ENCODE measurements at regions not wholly inside any gene's neighbourhood (a gene's known extent, or its start where the extent isn't known, plus 50 kb on each side); places are given as distances from the start of the nearest gene placed in this dataset.
A peak's percentile ranks its signal among the peaks of the same experiment; 100 is the strongest.

DNA sequence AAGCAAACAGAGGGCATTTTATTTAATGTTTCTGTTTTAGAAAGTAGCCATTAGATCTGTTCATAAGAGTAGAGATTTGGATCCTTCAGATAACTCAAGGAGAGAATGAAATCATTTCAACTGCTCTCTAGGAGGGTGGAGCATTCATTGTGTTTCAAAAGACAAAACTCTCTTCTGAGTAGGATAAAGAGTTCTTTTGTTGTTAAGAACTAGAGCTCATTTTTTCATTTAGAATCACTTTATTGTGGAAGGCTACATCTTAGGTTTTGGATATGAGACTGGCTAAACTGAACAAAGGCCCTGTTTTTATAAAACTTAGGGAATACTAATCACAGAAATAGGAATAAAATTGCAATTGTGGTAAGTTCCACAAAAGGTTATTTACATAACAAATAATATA, 193.9 kb upstream of the PCDH10 start:
- no peaks in the 10 kb centered on the region for H3K36me3 ChIP-seq (ENCODE audit: control insufficient read depth, insufficient read depth, low read length)
- H3K4me1 ChIP-seq (ENCODE audit: control insufficient read depth, insufficient read depth, low read length): no peaks in the 10 kb centered on the region
- DNase-seq: no peak
- H3K27ac ChIP-seq (ENCODE audit: low read length): no peak overlapping the region
- H3K4me3 ChIP-seq (ENCODE audit: low read length): no peak overlapping the region
- no peaks in the 10 kb centered on the region for H3K27me3 ChIP-seq (ENCODE audit: control insufficient read depth, insufficient read depth, low read length)
- H3K9me3 ChIP-seq (replicated peaks; ENCODE audit: control insufficient read depth, low read depth, low read length): peaks cover 14% of the 10 kb centered on the region

DNA sequence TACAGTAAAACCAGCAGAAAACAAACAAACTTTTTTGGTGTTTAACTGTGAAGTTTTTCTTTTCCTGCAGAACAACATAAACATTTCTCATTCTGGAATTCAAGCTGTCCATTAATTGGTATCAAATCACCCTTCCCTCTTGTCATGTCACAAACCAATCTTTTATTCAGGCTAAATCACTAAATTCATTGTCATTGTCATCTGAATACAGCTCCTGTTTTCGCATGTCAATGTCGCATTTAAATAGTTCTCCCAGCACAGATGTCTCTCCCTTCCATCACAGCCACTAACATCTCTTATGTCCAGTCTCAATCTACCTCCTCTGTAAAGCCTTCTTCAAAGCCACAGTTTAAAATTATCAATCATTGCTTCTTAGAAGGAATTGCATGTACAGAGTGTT, 192.1 kb upstream of the PCDH10 start:
- H3K4me3 ChIP-seq (ENCODE audit: low read length): no peak overlapping the region
- no peak for DNase-seq
- no peaks in the 10 kb centered on the region for H3K4me1 ChIP-seq (ENCODE audit: control insufficient read depth, insufficient read depth, low read length)
- WGBS (ENCODE audit: insufficient coverage): 90% methylated on average over 2 of the region's 2 CpGs
- no peaks in the 10 kb centered on the region for H3K36me3 ChIP-seq (ENCODE audit: control insufficient read depth, insufficient read depth, low read length)
- no peak overlapping the region for H3K27ac ChIP-seq (ENCODE audit: low read length)
- H3K9me3 ChIP-seq (replicated peaks; ENCODE audit: control insufficient read depth, low read depth, low read length): peaks cover 19% of the 10 kb centered on the region
- H3K27me3 ChIP-seq (ENCODE audit: control insufficient read depth, insufficient read depth, low read length): no peaks in the 10 kb centered on the region

DNA sequence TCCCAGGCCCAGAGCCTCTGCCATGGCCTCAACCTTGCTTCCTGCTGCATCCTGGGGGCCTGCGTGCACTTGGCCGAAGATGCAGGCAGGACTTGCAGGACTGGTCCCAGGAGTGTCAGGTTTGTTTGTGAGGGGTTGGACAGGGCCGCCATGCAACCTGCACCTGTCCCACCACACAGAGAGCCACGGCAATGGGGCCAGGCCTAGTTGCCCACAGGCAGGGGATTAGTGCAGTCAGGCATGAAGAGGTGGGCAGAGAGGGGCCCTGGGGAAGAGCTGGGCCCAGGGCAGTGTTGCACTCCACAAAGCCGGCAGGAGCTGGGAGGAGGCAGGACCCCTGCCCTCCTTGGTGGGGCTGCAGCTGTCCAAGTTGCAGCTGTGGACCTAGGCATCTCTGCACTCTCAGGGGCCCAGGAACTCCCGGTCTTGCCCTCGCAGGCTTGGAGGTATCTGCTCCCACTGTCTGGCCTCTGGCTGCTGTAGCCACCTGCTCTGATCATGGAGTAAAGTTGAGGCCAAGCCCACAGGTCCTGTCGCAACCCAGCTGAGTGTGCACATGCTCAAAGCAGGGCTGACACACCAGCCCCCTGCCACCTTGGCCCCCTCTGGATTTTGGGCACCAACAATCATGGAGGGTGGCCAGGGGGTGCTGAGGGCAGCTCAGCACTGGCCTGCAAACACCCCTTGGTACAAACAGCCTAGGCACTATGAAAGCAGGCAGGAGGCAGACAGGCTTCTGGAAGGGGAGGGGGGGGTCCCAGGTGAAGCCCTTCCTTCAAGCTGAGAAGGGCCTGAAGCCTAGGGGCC, 190.4 kb upstream of the PCDH10 start:
- Histone ChIP-seq H3K27ac (ENCODE audit: low read length) (no peak overlapping the region), H3K4me3 (ENCODE audit: low read length) (no peak overlapping the region), H3K27me3 (ENCODE audit: control insufficient read depth, insufficient read depth, low read length) (no peaks in the 10 kb centered on the region), H3K36me3 (ENCODE audit: control insufficient read depth, insufficient read depth, low read length) (no peaks in the 10 kb centered on the region), H3K4me1 (ENCODE audit: control insufficient read depth, insufficient read depth, low read length) (no peaks in the 10 kb centered on the region), H3K9me3 (replicated peaks; ENCODE audit: control insufficient read depth, low read depth, low read length) (peaks cover 19% of the 10 kb centered on the region)
- no peak for DNase-seq
- WGBS (ENCODE audit: insufficient coverage): 88% methylated on average over 6 of the region's 8 CpGs

DNA sequence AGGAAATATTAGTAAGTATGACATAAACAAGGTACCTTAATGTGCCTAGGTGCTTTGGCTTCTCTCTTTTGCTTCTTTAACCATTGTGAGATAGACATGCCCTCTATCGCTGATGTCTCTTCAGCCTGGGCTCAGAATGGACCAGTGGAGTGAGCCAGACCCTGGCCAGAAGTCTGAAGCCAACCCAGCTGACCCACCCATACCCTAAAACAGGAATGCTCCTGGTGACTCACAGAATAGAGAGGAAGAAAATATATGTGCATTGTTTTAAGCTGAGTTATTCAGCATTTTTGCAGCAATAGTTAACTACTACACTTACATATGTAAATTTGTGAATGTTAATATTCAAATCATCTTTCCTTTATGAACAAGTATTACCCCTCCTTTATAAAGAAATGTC, 167.5 kb upstream of the PCDH10 start:
- Histone ChIP-seq H3K4me1 (ENCODE audit: control insufficient read depth, insufficient read depth, low read length) (no peaks in the 10 kb centered on the region), H3K9me3 (replicated peaks; ENCODE audit: control insufficient read depth, low read depth, low read length) (no peaks in the 10 kb centered on the region), H3K4me3 (ENCODE audit: low read length) (no peak overlapping the region), H3K27ac (ENCODE audit: low read length) (no peak overlapping the region), H3K36me3 (ENCODE audit: control insufficient read depth, insufficient read depth, low read length) (no peaks in the 10 kb centered on the region), H3K27me3 (ENCODE audit: control insufficient read depth, insufficient read depth, low read length) (no peaks in the 10 kb centered on the region)
- WGBS (ENCODE audit: insufficient coverage): 60% methylated on average over 1 of the region's 1 CpG
- DNase-seq: no peak

DNA sequence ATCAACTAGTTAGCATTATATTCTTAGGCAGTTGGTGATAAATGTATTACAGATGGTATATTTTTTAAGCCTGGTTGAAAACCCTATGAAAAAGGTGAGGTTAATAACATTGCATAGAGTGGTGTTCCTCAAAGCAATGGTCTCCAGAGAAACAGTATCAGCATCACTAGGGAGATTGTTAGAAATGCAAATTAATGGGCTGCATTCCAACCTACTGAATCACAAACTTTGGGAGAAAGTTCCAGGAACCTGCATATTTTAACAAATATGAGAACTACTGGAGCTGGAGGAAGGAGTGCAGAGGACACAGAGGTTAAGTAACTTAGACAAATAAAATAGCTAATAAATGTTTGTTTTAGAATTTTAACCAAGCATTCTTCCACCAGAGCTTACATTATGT, 166.9 kb upstream of the PCDH10 start:
- H3K4me3 ChIP-seq (ENCODE audit: low read length): no peak overlapping the region
- H3K4me1 ChIP-seq (ENCODE audit: control insufficient read depth, insufficient read depth, low read length): no peaks in the 10 kb centered on the region
- no peaks in the 10 kb centered on the region for H3K36me3 ChIP-seq (ENCODE audit: control insufficient read depth, insufficient read depth, low read length)
- no peaks in the 10 kb centered on the region for H3K9me3 ChIP-seq (replicated peaks; ENCODE audit: control insufficient read depth, low read depth, low read length)
- no peak overlapping the region for H3K27ac ChIP-seq (ENCODE audit: low read length)
- DNase-seq: no peak
- H3K27me3 ChIP-seq (ENCODE audit: control insufficient read depth, insufficient read depth, low read length): no peaks in the 10 kb centered on the region

DNA sequence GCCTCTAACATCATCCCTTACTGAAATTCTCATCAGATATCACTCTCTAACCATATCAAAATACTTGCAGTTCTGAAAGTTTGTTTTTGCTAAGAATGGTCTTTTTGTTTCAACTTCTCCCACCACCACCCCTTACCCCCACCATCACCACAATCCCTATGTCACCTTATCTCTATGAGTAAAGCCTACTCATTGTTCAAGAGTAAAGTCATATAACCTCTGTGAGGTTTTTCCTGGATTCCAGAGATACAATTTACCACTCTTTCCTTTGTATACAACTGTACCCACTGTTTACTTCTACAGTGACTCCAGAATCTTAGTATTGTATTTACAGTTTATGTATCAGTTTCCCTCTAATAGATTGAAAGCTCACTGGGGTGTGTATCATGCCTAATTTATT, 158.0 kb upstream of the PCDH10 start:
- Histone ChIP-seq H3K4me1 (ENCODE audit: control insufficient read depth, insufficient read depth, low read length) (no peaks in the 10 kb centered on the region), H3K27ac (ENCODE audit: low read length) (no peak overlapping the region), H3K36me3 (ENCODE audit: control insufficient read depth, insufficient read depth, low read length) (no peaks in the 10 kb centered on the region), H3K4me3 (ENCODE audit: low read length) (no peak overlapping the region), H3K9me3 (replicated peaks; ENCODE audit: control insufficient read depth, low read depth, low read length) (no peaks in the 10 kb centered on the region), H3K27me3 (ENCODE audit: control insufficient read depth, insufficient read depth, low read length) (no peaks in the 10 kb centered on the region)
- DNase-seq: no peak

DNA sequence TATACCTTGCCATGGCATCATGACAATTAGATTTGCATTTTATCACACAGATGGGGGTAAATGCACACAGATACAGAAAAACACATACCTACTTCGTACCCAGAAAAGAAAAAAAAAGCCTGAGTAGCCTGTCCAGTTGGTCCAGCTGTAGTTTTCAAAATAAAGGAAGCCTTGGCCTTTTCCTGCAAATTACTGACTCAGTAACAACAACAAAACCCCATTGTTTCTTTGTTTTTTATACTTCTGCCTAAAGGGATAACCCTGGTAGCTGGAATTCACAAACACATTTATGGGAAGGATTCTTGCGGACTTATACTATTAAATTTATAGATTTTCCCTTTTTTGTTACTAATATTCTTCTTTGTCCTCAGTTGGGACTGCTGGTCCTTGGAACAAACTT, 156.4 kb upstream of the PCDH10 start:
- no CpG with 5 or more reads among the region's 2 CpGs for WGBS (ENCODE audit: insufficient coverage)
- Histone ChIP-seq H3K4me1 (ENCODE audit: control insufficient read depth, insufficient read depth, low read length) (no peaks in the 10 kb centered on the region), H3K27me3 (ENCODE audit: control insufficient read depth, insufficient read depth, low read length) (no peaks in the 10 kb centered on the region), H3K36me3 (ENCODE audit: control insufficient read depth, insufficient read depth, low read length) (no peaks in the 10 kb centered on the region), H3K4me3 (ENCODE audit: low read length) (no peak overlapping the region), H3K27ac (ENCODE audit: low read length) (no peak overlapping the region), H3K9me3 (replicated peaks; ENCODE audit: control insufficient read depth, low read depth, low read length) (no peaks in the 10 kb centered on the region)
- DNase-seq: peak; percentile 0

DNA sequence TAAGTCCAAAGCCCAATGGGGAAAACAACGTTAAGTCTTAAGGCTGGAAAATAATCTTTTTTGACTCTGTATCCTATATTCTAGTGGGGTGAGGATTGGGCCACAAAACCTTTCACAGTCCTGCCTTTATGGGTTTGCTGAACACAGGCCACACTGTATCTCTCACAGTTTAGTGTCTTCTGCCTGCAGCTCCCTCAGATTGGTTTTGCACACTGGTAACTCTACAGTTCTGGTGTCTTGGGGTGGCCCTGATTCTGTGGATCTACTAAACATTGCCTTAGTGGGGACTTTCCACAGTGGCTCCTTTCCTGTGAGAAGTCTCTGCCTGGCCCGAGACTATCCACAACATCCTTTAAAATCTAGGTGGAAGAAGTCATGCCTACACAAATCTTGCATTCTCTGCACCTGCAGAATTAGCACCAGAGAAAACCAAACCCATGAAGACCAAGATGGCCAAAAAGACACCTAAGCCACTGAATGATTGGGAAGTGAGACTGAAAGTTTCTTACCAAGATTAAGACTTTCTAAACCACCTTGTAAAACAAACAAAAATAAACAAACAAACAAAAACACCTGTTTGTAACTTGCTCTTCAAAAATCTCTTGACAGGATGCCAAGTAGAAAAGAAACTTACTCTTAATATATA, 150.4 kb upstream of the PCDH10 start:
- H3K4me3 ChIP-seq (ENCODE audit: low read length): no peak overlapping the region
- WGBS (ENCODE audit: insufficient coverage): no CpG with 5 or more reads among the region's 2 CpGs
- H3K27me3 ChIP-seq (ENCODE audit: control insufficient read depth, insufficient read depth, low read length): no peaks in the 10 kb centered on the region
- DNase-seq: no peak
- H3K36me3 ChIP-seq (ENCODE audit: control insufficient read depth, insufficient read depth, low read length): no peaks in the 10 kb centered on the region
- H3K27ac ChIP-seq (ENCODE audit: low read length): no peak overlapping the region
- peaks cover 2% of the 10 kb centered on the region for H3K9me3 ChIP-seq (replicated peaks; ENCODE audit: control insufficient read depth, low read depth, low read length)
- H3K4me1 ChIP-seq (ENCODE audit: control insufficient read depth, insufficient read depth, low read length): no peaks in the 10 kb centered on the region

DNA sequence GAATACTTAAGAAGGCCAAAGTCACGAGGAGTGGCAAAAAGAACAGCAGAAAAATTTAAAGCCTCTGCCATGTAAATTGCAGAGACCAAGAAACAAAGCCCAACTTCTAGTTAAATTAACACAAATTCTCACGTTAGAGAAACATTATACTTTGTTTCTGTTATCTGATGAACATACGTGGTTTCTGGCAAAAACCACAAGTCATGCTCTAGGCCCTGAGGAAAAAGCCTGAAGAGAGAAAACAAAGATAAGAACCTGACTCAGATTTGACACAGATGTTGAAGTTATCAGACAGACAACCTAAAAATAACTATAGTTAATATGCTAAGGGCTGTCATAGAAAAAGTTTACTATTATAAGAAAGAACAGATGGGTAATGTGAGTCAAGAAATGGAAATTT, 149.1 kb upstream of the PCDH10 start:
- H3K36me3 ChIP-seq (ENCODE audit: control insufficient read depth, insufficient read depth, low read length): no peaks in the 10 kb centered on the region
- H3K9me3 ChIP-seq (replicated peaks; ENCODE audit: control insufficient read depth, low read depth, low read length): peaks cover 2% of the 10 kb centered on the region
- no peaks in the 10 kb centered on the region for H3K27me3 ChIP-seq (ENCODE audit: control insufficient read depth, insufficient read depth, low read length)
- H3K4me1 ChIP-seq (ENCODE audit: control insufficient read depth, insufficient read depth, low read length): no peaks in the 10 kb centered on the region
- no peak for DNase-seq
- WGBS (ENCODE audit: insufficient coverage): no CpG with 5 or more reads among the region's 3 CpGs
- no peak overlapping the region for H3K27ac ChIP-seq (ENCODE audit: low read length)
- no peak overlapping the region for H3K4me3 ChIP-seq (ENCODE audit: low read length)

DNA sequence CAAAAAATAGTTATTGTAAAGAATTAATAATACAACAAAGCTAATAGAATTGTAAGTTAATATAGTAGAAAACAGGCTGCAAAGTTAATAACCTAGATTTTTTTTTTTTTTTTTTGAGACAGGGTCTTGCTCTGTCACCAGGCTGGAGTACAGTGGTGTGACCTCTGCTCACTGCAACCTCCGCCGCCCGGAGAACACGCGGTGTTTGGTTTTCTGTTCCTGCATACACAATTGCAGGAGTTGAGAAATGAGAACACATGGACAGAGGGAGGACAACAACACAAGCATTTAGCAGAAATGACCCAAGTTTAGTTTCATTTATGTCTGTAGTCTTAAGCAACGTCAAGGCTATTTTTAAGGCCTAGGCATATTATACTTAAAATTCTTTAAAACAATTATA, 145.9 kb upstream of the PCDH10 start:
- no peaks in the 10 kb centered on the region for H3K27me3 ChIP-seq (ENCODE audit: control insufficient read depth, insufficient read depth, low read length)
- no peak overlapping the region for H3K4me3 ChIP-seq (ENCODE audit: low read length)
- no peaks in the 10 kb centered on the region for H3K4me1 ChIP-seq (ENCODE audit: control insufficient read depth, insufficient read depth, low read length)
- H3K9me3 ChIP-seq (replicated peaks; ENCODE audit: control insufficient read depth, low read depth, low read length): peaks cover 2% of the 10 kb centered on the region
- WGBS (ENCODE audit: insufficient coverage): no CpG with 5 or more reads among the region's 6 CpGs
- no peak overlapping the region for H3K27ac ChIP-seq (ENCODE audit: low read length)
- no peak for DNase-seq
- no peaks in the 10 kb centered on the region for H3K36me3 ChIP-seq (ENCODE audit: control insufficient read depth, insufficient read depth, low read length)
